HCT116 (cell line): ENCODE measurements at regions not wholly inside any gene's neighbourhood (a gene's known extent, or its start where the extent isn't known, plus 50 kb on each side); places are given as distances from the start of the nearest gene placed in this dataset.

ENCODE experiments used
- ATAC-seq: fragments of 200-7000 bp; cut with Tn5 transposase; 2 replicates; pipeline ENCODE4 v1.9.1; 2020; ENCODE audit warnings: mild to moderate bottlenecking, moderate library complexity
- BruUV-seq: library from RNA; stranded (reverse); fragments of 400-500 nt; replicated peaks from 2 replicates; lab custom pipeline; 2021; lab: Mats Ljungman, UMichigan
- CTCF ChIA-PET: fragments of 300-600 bp; sonication (Branson Sonifier 250); formaldehyde crosslinking; loops from one replicate; lab custom pipeline; 2021; ENCODE audit warnings: antibody characterized with exemption; lab: Charles Lee
- POLR2A ChIA-PET: fragments of 300-600, 350-600 bp; sonication (Branson Sonifier 250); formaldehyde crosslinking; loops from one replicate; lab custom pipeline; 2021; ENCODE audit warnings: antibody characterized with exemption; lab: Charles Lee
- RAD21 ChIA-PET, 2 experiments: fragments of 300-600 bp; sonication (Branson Sonifier 250); formaldehyde crosslinking; loops; one replicate each; lab custom pipeline; 2023; ENCODE audit warnings: low total read pairs in 2 of 2; ENCODE audit not compliant: uncharacterized antibody in 2 of 2, unreplicated experiment in 2 of 2, low non-redundant PET in 1 of 2; lab: Charles Lee
- DNase-seq: peaks from one replicate; pipeline ENCODE4 v3.0.0-alpha.2; 2010; ENCODE audit warnings: low read depth, low spot score
- H2AFZ ChIP-seq: fragments of 200-600 bp; shearing (Covaris generic), sonication (generic); 2 replicates; pipeline ENCODE4 v1.6.1; 2017; ENCODE audit warnings: low read depth, mixed run types, mixed read lengths, antibody characterized with exemption, low read length; ENCODE audit not compliant: poor library complexity, severe bottlenecking
- H3K27ac ChIP-seq: 2 replicates; pipeline ENCODE4 v1.5.1; 2012; ENCODE audit warnings: low read depth, low read length
- H3K27me3 ChIP-seq: fragments of 200-600 bp; sonication (generic); 2 replicates; pipeline ENCODE4 v1.6.1; 2016; ENCODE audit warnings: mixed run types, low read length, mixed read lengths; ENCODE audit not compliant: insufficient read depth
- H3K36me3 ChIP-seq, 2 experiments: fragments of 200-500 bp in 1 of 2; fragments of 200-600 bp in 1 of 2; sonication (Bioruptor generic) in 1 of 2; sonication (generic) in 1 of 2; 2 replicates each; pipeline versions ENCODE4 v1.5.1 to v1.6.1; 2014 to 2016; ENCODE audit warnings: low read length in 2 of 2, inconsistent platforms in 1 of 2, mixed read lengths in 1 of 2, mixed run types in 1 of 2; ENCODE audit not compliant: insufficient read depth in 2 of 2, control insufficient read depth in 1 of 2
- H3K4me1 ChIP-seq, 2 experiments: fragments of 200-600 bp in 1 of 2; sonication (generic) in 1 of 2; 2 replicates each; pipeline versions ENCODE4 v1.5.1 to v1.6.1; 2012 to 2017; ENCODE audit warnings: low read length in 2 of 2, inconsistent platforms in 1 of 2, mild to moderate bottlenecking in 1 of 2, mixed read lengths in 1 of 2, mixed run types in 1 of 2, moderate library complexity in 1 of 2; ENCODE audit not compliant: insufficient read depth in 2 of 2, control insufficient read depth in 1 of 2
- H3K4me2 ChIP-seq: fragments of 200-600 bp; sonication (generic); 2 replicates; pipeline ENCODE4 v1.6.1; 2017; ENCODE audit warnings: mixed run types, low read length, mixed read lengths
- H3K4me3 ChIP-seq, 2 experiments: fragments of 200-600 bp in 1 of 2; sonication (generic) in 1 of 2; replicated peaks in 1 of 2; 2 replicates each; pipeline ENCODE4 v1.5.1; 2011 to 2016; ENCODE audit warnings: low read length in 2 of 2, control low read depth in 1 of 2, low read depth in 1 of 2, mild to moderate bottlenecking in 1 of 2, mixed read lengths in 1 of 2, mixed run types in 1 of 2
- H3K79me2 ChIP-seq: fragments of 200-600 bp; sonication (generic); 2 replicates; pipeline ENCODE4 v1.6.1; 2017; ENCODE audit warnings: mild to moderate bottlenecking, mixed run types, low read length, moderate library complexity, mixed read lengths; ENCODE audit not compliant: insufficient read depth
- H3K9ac ChIP-seq: fragments of 200-600 bp; sonication (generic); 2 replicates; pipeline ENCODE4 v1.6.1; 2016; ENCODE audit warnings: low read length, mixed read lengths
- H3K9me2 ChIP-seq: fragments of 200-600 bp; sonication (generic), shearing (Covaris generic); 2 replicates; pipeline ENCODE4 v1.6.1; 2017; ENCODE audit warnings: mixed run types, mild to moderate bottlenecking, moderate library complexity; ENCODE audit not compliant: insufficient read depth
- H3K9me3 ChIP-seq, 2 experiments: fragments of 200-500 bp in 1 of 2; fragments of 200-600 bp in 1 of 2; sonication (Bioruptor generic) in 1 of 2; sonication (generic) in 1 of 2; 2 replicates each; pipeline ENCODE4 v1.6.1; 2014 to 2017; ENCODE audit warnings: low read length in 2 of 2, mixed read lengths in 2 of 2, inconsistent platforms in 1 of 2, low read depth in 1 of 2, mild to moderate bottlenecking in 1 of 2, mixed run types in 1 of 2, moderate library complexity in 1 of 2; ENCODE audit not compliant: control insufficient read depth in 1 of 2, insufficient read depth in 1 of 2
- H4K20me1 ChIP-seq: fragments of 200-600 bp; sonication (generic), shearing (Covaris generic); 2 replicates; pipeline ENCODE4 v1.6.1; 2017; ENCODE audit warnings: mixed run types, mild to moderate bottlenecking, moderate library complexity; ENCODE audit not compliant: insufficient read depth
- CEBPB ChIP-seq: IDR thresholded peaks from 2 replicates; pipeline ENCODE4 v1.6.1; 2012; ENCODE audit warnings: low read depth
- EGR1 ChIP-seq: IDR thresholded peaks from 2 replicates; pipeline ENCODE4 v1.6.1; 2012; ENCODE audit warnings: low read depth
- ELF1 ChIP-seq: IDR thresholded peaks from 2 replicates; pipeline ENCODE4 v1.6.1; 2012; ENCODE audit warnings: low read depth, borderline replicate concordance
- EZH2 ChIP-seq: fragments of 200-600 bp; sonication (generic); IDR thresholded peaks from 2 replicates; pipeline ENCODE4 v1.6.1; 2017; ENCODE audit warnings: antibody characterized with exemption, mixed run types
- EZH2phosphoT487 ChIP-seq: fragments of 200-600 bp; IDR thresholded peaks from 2 replicates; pipeline ENCODE4 v1.6.1; 2018; ENCODE audit warnings: antibody characterized with exemption, borderline replicate concordance
- FOSL1 ChIP-seq: IDR thresholded peaks from 2 replicates; pipeline ENCODE4 v1.6.1; 2012; ENCODE audit warnings: low read depth
- POLR2A ChIP-seq: IDR thresholded peaks from 2 replicates; pipeline ENCODE4 v1.7.0; 2011; ENCODE audit warnings: borderline replicate concordance; ENCODE audit not compliant: insufficient read depth, insufficient read length; ENCODE audit errors: extremely low read depth
- POLR2AphosphoS5 ChIP-seq: IDR thresholded peaks from 2 replicates; pipeline ENCODE4 v1.6.1; 2011; ENCODE audit warnings: mild to moderate bottlenecking, low read depth, low read length, moderate library complexity
- RAD21 ChIP-seq: IDR thresholded peaks from 2 replicates; pipeline ENCODE4 v1.6.1; 2012; ENCODE audit warnings: low read depth, mild to moderate bottlenecking
- SIN3A ChIP-seq: IDR thresholded peaks from 2 replicates; pipeline ENCODE4 v1.6.1; 2012; ENCODE audit warnings: low read depth
- SP1 ChIP-seq: IDR thresholded peaks from 2 replicates; pipeline ENCODE4 v1.6.1; 2012; ENCODE audit warnings: low read depth
- SRF ChIP-seq: IDR thresholded peaks from 2 replicates; pipeline ENCODE4 v1.6.1; 2012; ENCODE audit warnings: low read depth
- TCF7L2 ChIP-seq: IDR thresholded peaks from 2 replicates; pipeline ENCODE4 v1.7.0; 2011; ENCODE audit warnings: borderline replicate concordance, inconsistent platforms; ENCODE audit not compliant: insufficient read depth, insufficient read length; ENCODE audit errors: extremely low read depth
- YY1 ChIP-seq: IDR thresholded peaks from 2 replicates; pipeline ENCODE4 v1.6.1; 2011; ENCODE audit warnings: low read length, low read depth, moderate library complexity, mild to moderate bottlenecking; ENCODE audit not compliant: insufficient replicate concordance; ENCODE audit errors: extremely low read depth
- ZNF274 ChIP-seq: fragments of 200-500 bp; sonication (Bioruptor generic); IDR thresholded peaks from 2 replicates; pipeline ENCODE4 v1.6.1; 2014; ENCODE audit warnings: mild to moderate bottlenecking, low read depth, low read length, inconsistent platforms
- intact Hi-C: fragments of 100-400 bp; cut with micrococcal nuclease; formaldehyde crosslinking; loops from 2 replicates; pipeline ENCODE4 v1.10.0; 2022
- TF ChIP-seq, protein P1 (sequence below): IDR thresholded peaks from 2 replicates; pipeline ENCODE4 v1.6.1; 2011; ENCODE audit warnings: mild to moderate bottlenecking, low read length, moderate library complexity; ENCODE audit not compliant: insufficient replicate concordance; ENCODE audit errors: extremely low read depth
- TF ChIP-seq, protein P2 (sequence below), 3 experiments: fragments of 200-600 bp in 1 of 3; sonication (generic) in 1 of 3; IDR thresholded peaks in 2 of 3; conservative IDR thresholded peaks in 1 of 3; 2 replicates each; pipeline ENCODE4 v1.5.1; 2012 to 2017; ENCODE audit warnings: low read depth in 2 of 3, low read length in 2 of 3, antibody characterized with exemption in 1 of 3, borderline replicate concordance in 1 of 3, control low read depth in 1 of 3, mild to moderate bottlenecking in 1 of 3, mixed read lengths in 1 of 3, mixed run types in 1 of 3, moderate library complexity in 1 of 3; ENCODE audit not compliant: insufficient read depth in 1 of 3

DNA sequence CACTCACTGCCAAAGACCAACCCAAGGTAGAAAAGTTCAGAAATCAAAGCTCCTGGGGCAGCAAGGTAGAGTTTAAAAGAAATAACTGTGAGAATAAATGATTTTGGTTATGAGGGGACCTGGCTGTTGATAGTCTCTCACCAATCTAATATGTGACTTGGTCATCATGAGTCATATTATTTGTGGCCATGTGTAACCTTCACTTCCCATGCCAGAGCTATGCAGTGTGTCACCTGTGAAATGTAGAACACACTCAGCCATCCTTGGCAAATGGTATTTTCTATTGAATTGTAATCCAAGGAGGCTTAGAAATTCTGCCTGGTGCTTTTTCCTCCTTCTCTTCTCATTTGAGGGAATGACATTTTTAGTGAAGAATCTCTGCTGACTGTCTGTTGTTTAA lies 184.2 kb upstream of the STAC start:
- TF ChIP-seq TCF7L2 (no peak), ELF1 (no peak), ZNF274 (no peak), SRF (no peak), SP1 (no peak), FOSL1 (no peak), SIN3A (no peak), POLR2A (no peak), CEBPB (no peak), EZH2 (no peak), EGR1 (no peak), EZH2phosphoT487 (no peak), YY1 (no peak), POLR2AphosphoS5 (no peak), RAD21 (no peak)
- TF ChIP-seq, protein P1, sequence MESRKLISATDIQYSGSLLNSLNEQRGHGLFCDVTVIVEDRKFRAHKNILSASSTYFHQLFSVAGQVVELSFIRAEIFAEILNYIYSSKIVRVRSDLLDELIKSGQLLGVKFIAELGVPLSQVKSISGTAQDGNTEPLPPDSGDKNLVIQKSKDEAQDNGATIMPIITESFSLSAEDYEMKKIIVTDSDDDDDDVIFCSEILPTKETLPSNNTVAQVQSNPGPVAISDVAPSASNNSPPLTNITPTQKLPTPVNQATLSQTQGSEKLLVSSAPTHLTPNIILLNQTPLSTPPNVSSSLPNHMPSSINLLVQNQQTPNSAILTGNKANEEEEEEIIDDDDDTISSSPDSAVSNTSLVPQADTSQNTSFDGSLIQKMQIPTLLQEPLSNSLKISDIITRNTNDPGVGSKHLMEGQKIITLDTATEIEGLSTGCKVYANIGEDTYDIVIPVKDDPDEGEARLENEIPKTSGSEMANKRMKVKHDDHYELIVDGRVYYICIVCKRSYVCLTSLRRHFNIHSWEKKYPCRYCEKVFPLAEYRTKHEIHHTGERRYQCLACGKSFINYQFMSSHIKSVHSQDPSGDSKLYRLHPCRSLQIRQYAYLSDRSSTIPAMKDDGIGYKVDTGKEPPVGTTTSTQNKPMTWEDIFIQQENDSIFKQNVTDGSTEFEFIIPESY = no peak
- TF ChIP-seq, protein P2, sequence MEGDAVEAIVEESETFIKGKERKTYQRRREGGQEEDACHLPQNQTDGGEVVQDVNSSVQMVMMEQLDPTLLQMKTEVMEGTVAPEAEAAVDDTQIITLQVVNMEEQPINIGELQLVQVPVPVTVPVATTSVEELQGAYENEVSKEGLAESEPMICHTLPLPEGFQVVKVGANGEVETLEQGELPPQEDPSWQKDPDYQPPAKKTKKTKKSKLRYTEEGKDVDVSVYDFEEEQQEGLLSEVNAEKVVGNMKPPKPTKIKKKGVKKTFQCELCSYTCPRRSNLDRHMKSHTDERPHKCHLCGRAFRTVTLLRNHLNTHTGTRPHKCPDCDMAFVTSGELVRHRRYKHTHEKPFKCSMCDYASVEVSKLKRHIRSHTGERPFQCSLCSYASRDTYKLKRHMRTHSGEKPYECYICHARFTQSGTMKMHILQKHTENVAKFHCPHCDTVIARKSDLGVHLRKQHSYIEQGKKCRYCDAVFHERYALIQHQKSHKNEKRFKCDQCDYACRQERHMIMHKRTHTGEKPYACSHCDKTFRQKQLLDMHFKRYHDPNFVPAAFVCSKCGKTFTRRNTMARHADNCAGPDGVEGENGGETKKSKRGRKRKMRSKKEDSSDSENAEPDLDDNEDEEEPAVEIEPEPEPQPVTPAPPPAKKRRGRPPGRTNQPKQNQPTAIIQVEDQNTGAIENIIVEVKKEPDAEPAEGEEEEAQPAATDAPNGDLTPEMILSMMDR (IDR thresholded peaks at IDR 0.05 in 2 of 3, conservative IDR thresholded peaks at IDR 0.05 in 1 of 3; ENCODE audit: borderline replicate concordance in 1 of 3, insufficient read depth in 1 of 3, low read depth in 2 of 3, low read length in 2 of 3) = no peak
- no peak for DNase-seq
- CTCF ChIA-PET = no interaction called here

More for the DNA sequence above, 184.2 kb upstream of the STAC start:
- no peak overlapping the region for H2AFZ ChIP-seq
- RAD21 ChIA-PET = no interaction called here
- H3K27me3 ChIP-seq = no peaks in the 10 kb centered on the region
- no peaks in the 10 kb centered on the region for H4K20me1 ChIP-seq
- H3K4me2 ChIP-seq = no peak overlapping the region
- H3K9ac ChIP-seq = no peak overlapping the region
- H3K79me2 ChIP-seq = no peaks in the 10 kb centered on the region
- no peak overlapping the region for H3K27ac ChIP-seq
- no peak for ATAC-seq
- H3K4me3 ChIP-seq = no peak overlapping the region
- BruUV-seq = no TSS peak
- POLR2A ChIA-PET = no interaction called here
- no peaks in the 10 kb centered on the region for H3K4me1 ChIP-seq
- no peaks in the 10 kb centered on the region for H3K9me2 ChIP-seq
- no peaks in the 10 kb centered on the region; a peak in 1 of 4 replicates for H3K9me3 ChIP-seq
- no peaks in the 10 kb centered on the region for H3K36me3 ChIP-seq
- intact Hi-C loops = no loop called here
